HCT116 (cell line): ENCODE measurements at regions not wholly inside any gene's neighbourhood (a gene's known extent, or its start where the extent isn't known, plus 50 kb on each side); places are given as distances from the start of the nearest gene placed in this dataset.

Experiments
- ATAC-seq: fragments of 200-7000 bp; cut with Tn5 transposase; 2 replicates; pipeline ENCODE4 v1.9.1; 2020; ENCODE audit warnings: mild to moderate bottlenecking, moderate library complexity
- BruUV-seq: library from RNA; stranded (reverse); fragments of 400-500 nt; replicated peaks from 2 replicates; lab custom pipeline; 2021; lab: Mats Ljungman, UMichigan
- CTCF ChIA-PET: fragments of 300-600 bp; sonication (Branson Sonifier 250); formaldehyde crosslinking; loops from one replicate; lab custom pipeline; 2021; ENCODE audit warnings: antibody characterized with exemption; lab: Charles Lee
- POLR2A ChIA-PET: fragments of 300-600, 350-600 bp; sonication (Branson Sonifier 250); formaldehyde crosslinking; loops from one replicate; lab custom pipeline; 2021; ENCODE audit warnings: antibody characterized with exemption; lab: Charles Lee
- RAD21 ChIA-PET, 2 experiments: fragments of 300-600 bp; sonication (Branson Sonifier 250); formaldehyde crosslinking; loops; one replicate each; lab custom pipeline; 2023; ENCODE audit warnings: low total read pairs in 2 of 2; ENCODE audit not compliant: uncharacterized antibody in 2 of 2, unreplicated experiment in 2 of 2, low non-redundant PET in 1 of 2; lab: Charles Lee
- DNase-seq: peaks from one replicate; pipeline ENCODE4 v3.0.0-alpha.2; 2010; ENCODE audit warnings: low read depth, low spot score
- H2AFZ ChIP-seq: fragments of 200-600 bp; shearing (Covaris generic), sonication (generic); 2 replicates; pipeline ENCODE4 v1.6.1; 2017; ENCODE audit warnings: low read depth, mixed run types, mixed read lengths, antibody characterized with exemption, low read length; ENCODE audit not compliant: poor library complexity, severe bottlenecking
- H3K27ac ChIP-seq: 2 replicates; pipeline ENCODE4 v1.5.1; 2012; ENCODE audit warnings: low read depth, low read length
- H3K27me3 ChIP-seq: fragments of 200-600 bp; sonication (generic); 2 replicates; pipeline ENCODE4 v1.6.1; 2016; ENCODE audit warnings: mixed run types, low read length, mixed read lengths; ENCODE audit not compliant: insufficient read depth
- H3K36me3 ChIP-seq, 2 experiments: fragments of 200-500 bp in 1 of 2; fragments of 200-600 bp in 1 of 2; sonication (Bioruptor generic) in 1 of 2; sonication (generic) in 1 of 2; 2 replicates each; pipeline versions ENCODE4 v1.5.1 to v1.6.1; 2014 to 2016; ENCODE audit warnings: low read length in 2 of 2, inconsistent platforms in 1 of 2, mixed read lengths in 1 of 2, mixed run types in 1 of 2; ENCODE audit not compliant: insufficient read depth in 2 of 2, control insufficient read depth in 1 of 2
- H3K4me1 ChIP-seq, 2 experiments: fragments of 200-600 bp in 1 of 2; sonication (generic) in 1 of 2; 2 replicates each; pipeline versions ENCODE4 v1.5.1 to v1.6.1; 2012 to 2017; ENCODE audit warnings: low read length in 2 of 2, inconsistent platforms in 1 of 2, mild to moderate bottlenecking in 1 of 2, mixed read lengths in 1 of 2, mixed run types in 1 of 2, moderate library complexity in 1 of 2; ENCODE audit not compliant: insufficient read depth in 2 of 2, control insufficient read depth in 1 of 2
- H3K4me2 ChIP-seq: fragments of 200-600 bp; sonication (generic); 2 replicates; pipeline ENCODE4 v1.6.1; 2017; ENCODE audit warnings: mixed run types, low read length, mixed read lengths
- H3K4me3 ChIP-seq, 2 experiments: fragments of 200-600 bp in 1 of 2; sonication (generic) in 1 of 2; replicated peaks in 1 of 2; 2 replicates each; pipeline ENCODE4 v1.5.1; 2011 to 2016; ENCODE audit warnings: low read length in 2 of 2, control low read depth in 1 of 2, low read depth in 1 of 2, mild to moderate bottlenecking in 1 of 2, mixed read lengths in 1 of 2, mixed run types in 1 of 2
- H3K79me2 ChIP-seq: fragments of 200-600 bp; sonication (generic); 2 replicates; pipeline ENCODE4 v1.6.1; 2017; ENCODE audit warnings: mild to moderate bottlenecking, mixed run types, low read length, moderate library complexity, mixed read lengths; ENCODE audit not compliant: insufficient read depth
- H3K9ac ChIP-seq: fragments of 200-600 bp; sonication (generic); 2 replicates; pipeline ENCODE4 v1.6.1; 2016; ENCODE audit warnings: low read length, mixed read lengths
- H3K9me2 ChIP-seq: fragments of 200-600 bp; sonication (generic), shearing (Covaris generic); 2 replicates; pipeline ENCODE4 v1.6.1; 2017; ENCODE audit warnings: mixed run types, mild to moderate bottlenecking, moderate library complexity; ENCODE audit not compliant: insufficient read depth
- H3K9me3 ChIP-seq, 2 experiments: fragments of 200-500 bp in 1 of 2; fragments of 200-600 bp in 1 of 2; sonication (Bioruptor generic) in 1 of 2; sonication (generic) in 1 of 2; 2 replicates each; pipeline ENCODE4 v1.6.1; 2014 to 2017; ENCODE audit warnings: low read length in 2 of 2, mixed read lengths in 2 of 2, inconsistent platforms in 1 of 2, low read depth in 1 of 2, mild to moderate bottlenecking in 1 of 2, mixed run types in 1 of 2, moderate library complexity in 1 of 2; ENCODE audit not compliant: control insufficient read depth in 1 of 2, insufficient read depth in 1 of 2
- H4K20me1 ChIP-seq: fragments of 200-600 bp; sonication (generic), shearing (Covaris generic); 2 replicates; pipeline ENCODE4 v1.6.1; 2017; ENCODE audit warnings: mixed run types, mild to moderate bottlenecking, moderate library complexity; ENCODE audit not compliant: insufficient read depth
- ELF1 ChIP-seq: IDR thresholded peaks from 2 replicates; pipeline ENCODE4 v1.6.1; 2012; ENCODE audit warnings: low read depth, borderline replicate concordance
- EZH2 ChIP-seq: fragments of 200-600 bp; sonication (generic); IDR thresholded peaks from 2 replicates; pipeline ENCODE4 v1.6.1; 2017; ENCODE audit warnings: antibody characterized with exemption, mixed run types
- EZH2phosphoT487 ChIP-seq: fragments of 200-600 bp; IDR thresholded peaks from 2 replicates; pipeline ENCODE4 v1.6.1; 2018; ENCODE audit warnings: antibody characterized with exemption, borderline replicate concordance
- FOSL1 ChIP-seq: IDR thresholded peaks from 2 replicates; pipeline ENCODE4 v1.6.1; 2012; ENCODE audit warnings: low read depth
- JUND ChIP-seq: IDR thresholded peaks from 2 replicates; pipeline ENCODE4 v1.6.1; 2012
- POLR2A ChIP-seq: IDR thresholded peaks from 2 replicates; pipeline ENCODE4 v1.7.0; 2011; ENCODE audit warnings: borderline replicate concordance; ENCODE audit not compliant: insufficient read depth, insufficient read length; ENCODE audit errors: extremely low read depth
- POLR2AphosphoS5 ChIP-seq: IDR thresholded peaks from 2 replicates; pipeline ENCODE4 v1.6.1; 2011; ENCODE audit warnings: mild to moderate bottlenecking, low read depth, low read length, moderate library complexity
- RAD21 ChIP-seq: IDR thresholded peaks from 2 replicates; pipeline ENCODE4 v1.6.1; 2012; ENCODE audit warnings: low read depth, mild to moderate bottlenecking
- SIN3A ChIP-seq: IDR thresholded peaks from 2 replicates; pipeline ENCODE4 v1.6.1; 2012; ENCODE audit warnings: low read depth
- SP1 ChIP-seq: IDR thresholded peaks from 2 replicates; pipeline ENCODE4 v1.6.1; 2012; ENCODE audit warnings: low read depth
- SRF ChIP-seq: IDR thresholded peaks from 2 replicates; pipeline ENCODE4 v1.6.1; 2012; ENCODE audit warnings: low read depth
- YY1 ChIP-seq: IDR thresholded peaks from 2 replicates; pipeline ENCODE4 v1.6.1; 2011; ENCODE audit warnings: low read length, low read depth, moderate library complexity, mild to moderate bottlenecking; ENCODE audit not compliant: insufficient replicate concordance; ENCODE audit errors: extremely low read depth
- ZFX ChIP-seq: fragments of 450-650 bp; IDR thresholded peaks from 2 replicates; pipeline ENCODE4 v1.6.1; 2017
- ZNF274 ChIP-seq: fragments of 200-500 bp; sonication (Bioruptor generic); IDR thresholded peaks from 2 replicates; pipeline ENCODE4 v1.6.1; 2014; ENCODE audit warnings: mild to moderate bottlenecking, low read depth, low read length, inconsistent platforms
- intact Hi-C: fragments of 100-400 bp; cut with micrococcal nuclease; formaldehyde crosslinking; loops from 2 replicates; pipeline ENCODE4 v1.10.0; 2022
- TF ChIP-seq, protein P1 (sequence below): IDR thresholded peaks from 2 replicates; pipeline ENCODE4 v1.6.1; 2012
- TF ChIP-seq, protein P2 (sequence below): IDR thresholded peaks from 2 replicates; pipeline ENCODE4 v1.6.1; 2012; ENCODE audit warnings: low read depth
- TF ChIP-seq, protein P3 (sequence below): IDR thresholded peaks from 2 replicates; pipeline ENCODE4 v1.6.1; 2011; ENCODE audit warnings: mild to moderate bottlenecking, low read length, moderate library complexity; ENCODE audit not compliant: insufficient replicate concordance; ENCODE audit errors: extremely low read depth

DNA sequence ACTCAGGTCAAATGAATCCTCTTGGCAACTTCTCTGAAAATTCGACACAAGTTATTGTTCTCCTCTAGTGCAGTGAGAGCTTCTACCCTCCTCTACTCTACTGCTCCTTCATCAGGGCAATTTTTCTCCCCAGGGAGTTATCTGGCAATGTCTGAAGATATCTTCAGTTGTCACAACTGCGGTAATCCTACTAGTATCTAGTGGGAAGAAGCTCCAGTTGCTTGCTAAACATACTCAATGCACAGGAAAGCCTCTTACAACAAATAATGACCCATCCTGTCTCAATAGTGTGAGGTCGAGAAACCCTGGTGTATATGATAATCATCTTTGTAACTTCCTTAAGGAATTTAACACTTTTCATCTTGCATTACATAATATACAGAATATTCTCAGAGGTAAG lies 1147.6 kb downstream of the IGSF11 start:
- H3K4me2 ChIP-seq = no peak overlapping the region
- ChIA-PET RAD21 (no interaction called here), CTCF (no interaction called here), POLR2A (no interaction called here)
- no peaks in the 10 kb centered on the region for H3K36me3 ChIP-seq
- H3K4me3 ChIP-seq = no peak overlapping the region
- DNase-seq = no peak
- intact Hi-C loops = no loop called here
- no peak overlapping the region for H3K9ac ChIP-seq
- BruUV-seq = no TSS peak
- no peak overlapping the region for H2AFZ ChIP-seq
- H3K4me1 ChIP-seq = no peaks in the 10 kb centered on the region
- ATAC-seq = no peak
- H3K9me2 ChIP-seq = no peaks in the 10 kb centered on the region
- H3K27ac ChIP-seq = no peak overlapping the region
- H3K9me3 ChIP-seq = no peaks in the 10 kb centered on the region
- H3K79me2 ChIP-seq = no peaks in the 10 kb centered on the region
- no peaks in the 10 kb centered on the region for H3K27me3 ChIP-seq
- no peaks in the 10 kb centered on the region for H4K20me1 ChIP-seq
- TF ChIP-seq EZH2phosphoT487 (no peak), ELF1 (no peak), POLR2AphosphoS5 (no peak), SP1 (no peak), ZFX (no peak), YY1 (no peak), ZNF274 (no peak), FOSL1 (no peak), SRF (no peak), EZH2 (no peak), RAD21 (no peak), JUND (no peak), POLR2A (no peak), SIN3A (no peak)
- TF ChIP-seq, protein P1, sequence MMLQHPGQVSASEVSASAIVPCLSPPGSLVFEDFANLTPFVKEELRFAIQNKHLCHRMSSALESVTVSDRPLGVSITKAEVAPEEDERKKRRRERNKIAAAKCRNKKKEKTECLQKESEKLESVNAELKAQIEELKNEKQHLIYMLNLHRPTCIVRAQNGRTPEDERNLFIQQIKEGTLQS = no peak
- TF ChIP-seq, protein P2, sequence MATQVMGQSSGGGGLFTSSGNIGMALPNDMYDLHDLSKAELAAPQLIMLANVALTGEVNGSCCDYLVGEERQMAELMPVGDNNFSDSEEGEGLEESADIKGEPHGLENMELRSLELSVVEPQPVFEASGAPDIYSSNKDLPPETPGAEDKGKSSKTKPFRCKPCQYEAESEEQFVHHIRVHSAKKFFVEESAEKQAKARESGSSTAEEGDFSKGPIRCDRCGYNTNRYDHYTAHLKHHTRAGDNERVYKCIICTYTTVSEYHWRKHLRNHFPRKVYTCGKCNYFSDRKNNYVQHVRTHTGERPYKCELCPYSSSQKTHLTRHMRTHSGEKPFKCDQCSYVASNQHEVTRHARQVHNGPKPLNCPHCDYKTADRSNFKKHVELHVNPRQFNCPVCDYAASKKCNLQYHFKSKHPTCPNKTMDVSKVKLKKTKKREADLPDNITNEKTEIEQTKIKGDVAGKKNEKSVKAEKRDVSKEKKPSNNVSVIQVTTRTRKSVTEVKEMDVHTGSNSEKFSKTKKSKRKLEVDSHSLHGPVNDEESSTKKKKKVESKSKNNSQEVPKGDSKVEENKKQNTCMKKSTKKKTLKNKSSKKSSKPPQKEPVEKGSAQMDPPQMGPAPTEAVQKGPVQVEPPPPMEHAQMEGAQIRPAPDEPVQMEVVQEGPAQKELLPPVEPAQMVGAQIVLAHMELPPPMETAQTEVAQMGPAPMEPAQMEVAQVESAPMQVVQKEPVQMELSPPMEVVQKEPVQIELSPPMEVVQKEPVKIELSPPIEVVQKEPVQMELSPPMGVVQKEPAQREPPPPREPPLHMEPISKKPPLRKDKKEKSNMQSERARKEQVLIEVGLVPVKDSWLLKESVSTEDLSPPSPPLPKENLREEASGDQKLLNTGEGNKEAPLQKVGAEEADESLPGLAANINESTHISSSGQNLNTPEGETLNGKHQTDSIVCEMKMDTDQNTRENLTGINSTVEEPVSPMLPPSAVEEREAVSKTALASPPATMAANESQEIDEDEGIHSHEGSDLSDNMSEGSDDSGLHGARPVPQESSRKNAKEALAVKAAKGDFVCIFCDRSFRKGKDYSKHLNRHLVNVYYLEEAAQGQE = no peak
- TF ChIP-seq, protein P3, sequence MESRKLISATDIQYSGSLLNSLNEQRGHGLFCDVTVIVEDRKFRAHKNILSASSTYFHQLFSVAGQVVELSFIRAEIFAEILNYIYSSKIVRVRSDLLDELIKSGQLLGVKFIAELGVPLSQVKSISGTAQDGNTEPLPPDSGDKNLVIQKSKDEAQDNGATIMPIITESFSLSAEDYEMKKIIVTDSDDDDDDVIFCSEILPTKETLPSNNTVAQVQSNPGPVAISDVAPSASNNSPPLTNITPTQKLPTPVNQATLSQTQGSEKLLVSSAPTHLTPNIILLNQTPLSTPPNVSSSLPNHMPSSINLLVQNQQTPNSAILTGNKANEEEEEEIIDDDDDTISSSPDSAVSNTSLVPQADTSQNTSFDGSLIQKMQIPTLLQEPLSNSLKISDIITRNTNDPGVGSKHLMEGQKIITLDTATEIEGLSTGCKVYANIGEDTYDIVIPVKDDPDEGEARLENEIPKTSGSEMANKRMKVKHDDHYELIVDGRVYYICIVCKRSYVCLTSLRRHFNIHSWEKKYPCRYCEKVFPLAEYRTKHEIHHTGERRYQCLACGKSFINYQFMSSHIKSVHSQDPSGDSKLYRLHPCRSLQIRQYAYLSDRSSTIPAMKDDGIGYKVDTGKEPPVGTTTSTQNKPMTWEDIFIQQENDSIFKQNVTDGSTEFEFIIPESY = no peak
